Limb (tissue), 2 donors: ENCODE measurements at regions not wholly inside any gene's neighbourhood (a gene's known extent, or its start where the extent isn't known, plus 50 kb on each side); places are given as distances from the start of the nearest gene placed in this dataset.

ENCODE experiments used
- DNase-seq, 2 donors: peaks; one replicate each; pipeline ENCODE4 v3.0.0-alpha.2; 2016; ENCODE audit errors: extremely low spot score in 2 of 2

GRCh38 chr21:17901458-17902079 is 82.4 kb upstream of the C21orf91 start:
- DNase-seq: no peak

GRCh38 chr21:17900990-17901385 is 81.8 kb upstream of the C21orf91 start:
- no peak for DNase-seq

GRCh38 chr21:17900281-17900989 is 81.3 kb upstream of the C21orf91 start:
- DNase-seq: no peak

GRCh38 chr21:17889171-17889570 is 70.0 kb upstream of the C21orf91 start:
- no peak for DNase-seq

GRCh38 chr21:17869115-17869514 is 50.0 kb upstream of the C21orf91 start:
- no peak for DNase-seq
